ENCODE measurements at regions not wholly inside any gene's neighbourhood (a gene's known extent, or its start where the extent isn't known, plus 50 kb on each side); places are given as distances from the start of the nearest gene placed in this dataset.

DNA sequence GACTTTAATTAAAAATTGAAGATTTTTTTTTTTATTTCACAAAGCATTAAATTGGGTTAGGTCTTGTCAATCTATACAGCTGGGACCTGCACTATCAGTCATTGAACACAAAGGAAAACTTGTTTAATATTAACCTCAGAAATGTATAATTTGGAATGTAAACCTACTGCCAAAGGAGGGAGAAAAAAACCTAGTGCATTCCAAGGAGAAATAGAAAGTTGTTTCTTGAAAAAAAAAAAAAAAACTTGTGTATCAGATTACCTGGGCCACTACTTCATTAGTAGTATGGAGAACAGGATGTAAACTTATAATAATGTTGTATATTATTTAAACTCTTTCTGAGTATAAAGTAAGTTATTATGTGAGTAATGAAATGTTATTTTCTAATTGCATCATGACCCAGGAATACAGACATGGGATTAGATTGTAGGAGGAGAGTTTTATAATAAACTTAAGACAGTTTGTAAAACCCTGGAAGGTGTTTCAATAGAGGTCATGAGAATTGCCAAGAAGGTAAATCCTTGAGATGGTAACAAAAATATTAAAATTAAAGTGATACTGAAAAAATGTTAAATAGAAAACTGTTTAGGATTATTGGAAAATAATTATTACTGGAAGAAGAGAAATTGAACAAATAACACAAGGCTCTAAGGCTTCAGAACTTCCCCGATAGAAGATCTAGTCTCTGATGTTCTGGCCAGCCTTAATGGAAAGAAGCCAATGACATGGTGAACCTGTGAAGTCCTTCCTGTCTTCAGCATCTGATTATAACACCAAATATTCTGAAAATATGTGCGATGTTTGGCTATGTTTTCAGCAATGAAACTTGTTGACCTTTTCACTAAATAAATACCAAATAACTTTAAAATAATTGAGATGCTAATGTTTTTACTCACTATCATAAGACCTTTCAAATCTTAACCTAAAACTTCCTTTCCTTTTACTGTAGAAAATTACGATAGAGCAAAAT is 412.8 kb upstream of the LYPLAL1 start:
- Mint-ChIP-seq H3K9me3 (no peaks in the 10 kb centered on the region), H3K36me3 (ENCODE audit: low read depth) (no peaks in the 10 kb centered on the region), H3K4me3 (no peak overlapping the region), H3K27ac (no peak overlapping the region), H3K4me1 (ENCODE audit: low read depth) (no peaks in the 10 kb centered on the region), H3K27me3 (ENCODE audit: low read depth) (no peaks in the 10 kb centered on the region)
- no peak for DNase-seq (ENCODE audit: low spot score)

DNA sequence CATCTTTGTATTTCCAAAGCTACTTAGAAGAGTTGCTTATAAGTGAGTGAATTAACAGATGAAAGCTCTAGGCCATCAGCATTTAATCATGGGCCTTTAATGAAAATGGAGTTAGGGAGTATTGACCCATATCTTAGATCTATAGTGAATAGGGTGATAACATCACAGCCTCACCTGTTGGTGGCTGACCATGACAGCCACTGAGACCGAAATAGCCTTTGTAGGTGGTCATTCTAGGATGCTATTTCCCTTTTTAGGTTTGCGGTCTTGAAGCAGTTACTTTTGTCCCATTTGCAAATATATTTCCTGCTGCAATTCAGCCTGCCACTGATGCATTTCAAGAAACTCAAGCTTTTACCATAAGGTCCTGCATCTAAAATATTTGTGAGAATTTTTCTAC is 410.1 kb upstream of the LYPLAL1 start:
- H3K27me3 Mint-ChIP-seq (ENCODE audit: low read depth), result no peaks in the 10 kb centered on the region
- no peak overlapping the region for H3K27ac Mint-ChIP-seq
- no peaks in the 10 kb centered on the region for H3K9me3 Mint-ChIP-seq
- H3K4me3 Mint-ChIP-seq, result no peak overlapping the region
- no peak for DNase-seq (ENCODE audit: low spot score)
- H3K36me3 Mint-ChIP-seq (ENCODE audit: low read depth), result no peaks in the 10 kb centered on the region
- no peaks in the 10 kb centered on the region for H3K4me1 Mint-ChIP-seq (ENCODE audit: low read depth)

DNA sequence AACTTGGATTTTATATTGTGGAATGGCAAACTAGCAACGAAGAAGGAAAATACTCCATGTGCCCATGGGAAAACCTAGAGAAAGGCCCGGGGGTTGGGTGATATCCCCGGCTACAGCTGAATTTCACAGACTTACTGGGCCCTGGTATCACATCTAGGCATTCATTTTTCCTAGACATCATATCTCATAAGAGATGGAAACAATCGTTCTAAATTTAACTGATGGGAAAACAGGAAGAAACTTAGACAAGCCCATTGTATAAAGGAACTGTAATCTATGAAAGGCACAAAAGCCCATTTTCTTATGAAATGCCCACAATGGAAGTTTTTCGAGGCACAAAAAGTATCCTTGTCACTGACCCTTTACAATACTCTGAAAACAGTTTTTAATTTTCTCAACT is 407.9 kb upstream of the LYPLAL1 start:
- H3K4me3 Mint-ChIP-seq, result no peak overlapping the region
- H3K27ac Mint-ChIP-seq, result no peak overlapping the region
- H3K36me3 Mint-ChIP-seq (ENCODE audit: low read depth), result no peaks in the 10 kb centered on the region
- H3K4me1 Mint-ChIP-seq (ENCODE audit: low read depth), result no peaks in the 10 kb centered on the region
- H3K27me3 Mint-ChIP-seq (ENCODE audit: low read depth), result no peaks in the 10 kb centered on the region
- no peaks in the 10 kb centered on the region for H3K9me3 Mint-ChIP-seq
- no peak for DNase-seq (ENCODE audit: low spot score)

DNA sequence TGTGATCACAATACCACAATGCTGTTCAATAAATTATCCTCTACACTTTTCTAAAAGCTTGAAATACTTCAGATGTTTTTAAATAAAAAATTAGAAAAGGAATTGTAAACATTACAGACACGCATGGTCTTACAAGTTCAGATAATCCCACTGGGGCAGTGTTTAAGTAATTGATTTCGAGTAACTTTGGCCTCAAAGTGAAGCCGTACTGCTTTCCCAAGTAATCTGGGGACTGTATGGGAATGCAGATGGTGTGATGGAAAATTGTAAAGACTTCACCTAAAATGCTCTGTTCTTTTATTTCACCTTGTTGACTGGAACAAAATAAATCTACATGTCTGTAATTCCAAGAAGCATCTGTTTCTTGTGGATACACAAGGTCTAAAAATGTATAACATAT is 401.7 kb upstream of the LYPLAL1 start:
- Mint-ChIP-seq H3K9me3 (no peaks in the 10 kb centered on the region), H3K4me3 (no peak overlapping the region), H3K36me3 (ENCODE audit: low read depth) (no peaks in the 10 kb centered on the region), H3K4me1 (ENCODE audit: low read depth) (no peaks in the 10 kb centered on the region), H3K27ac (no peak overlapping the region), H3K27me3 (ENCODE audit: low read depth) (no peaks in the 10 kb centered on the region)
- DNase-seq (ENCODE audit: low spot score), result no peak

DNA sequence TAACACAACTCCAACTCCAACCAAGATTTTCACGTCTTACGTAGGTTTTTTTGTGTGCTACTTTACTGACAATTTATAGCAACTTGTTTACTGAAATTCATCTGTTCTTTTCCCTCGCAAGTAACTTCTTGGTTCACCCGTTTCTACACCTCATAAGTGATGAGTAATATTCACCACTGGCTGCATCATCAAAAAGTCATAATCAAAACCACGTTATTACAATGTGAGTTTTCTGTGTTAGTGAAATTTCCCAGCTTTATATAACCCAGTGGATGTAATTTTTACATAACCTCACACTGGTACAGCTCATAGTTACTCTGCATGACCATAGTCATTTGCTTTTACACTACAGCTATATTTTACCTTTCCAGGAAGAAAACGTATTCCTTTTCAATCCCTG is 401.1 kb upstream of the LYPLAL1 start:
- Mint-ChIP-seq H3K36me3 (ENCODE audit: low read depth) (no peaks in the 10 kb centered on the region), H3K27me3 (ENCODE audit: low read depth) (no peaks in the 10 kb centered on the region), H3K4me1 (ENCODE audit: low read depth) (no peaks in the 10 kb centered on the region), H3K27ac (no peak overlapping the region), H3K4me3 (no peak overlapping the region), H3K9me3 (no peaks in the 10 kb centered on the region)
- DNase-seq (ENCODE audit: low spot score), result no peak

DNA sequence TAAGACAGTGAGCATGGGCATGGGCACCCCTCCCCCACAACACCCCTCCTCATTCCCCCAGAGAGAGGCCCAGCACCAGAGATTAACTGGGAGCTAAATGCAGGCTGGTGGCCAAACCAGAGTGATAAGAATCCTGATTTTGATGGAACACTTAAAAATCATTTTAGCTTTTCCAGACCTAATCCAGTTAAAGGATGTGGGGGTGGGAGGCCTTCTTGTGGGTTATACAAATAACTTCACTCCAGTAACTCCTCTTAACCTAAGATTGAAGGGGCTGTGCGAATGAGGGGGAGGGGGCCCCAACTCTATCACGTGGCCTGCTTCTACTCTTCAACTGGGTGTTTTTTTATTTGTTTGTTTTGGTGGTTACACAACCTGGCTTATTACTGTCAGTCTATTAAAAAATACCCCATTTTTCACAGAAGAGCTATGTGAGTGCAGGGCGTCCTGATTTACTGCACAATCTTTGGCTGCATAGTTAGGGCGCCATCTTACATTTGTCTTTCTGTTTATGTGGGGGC is 398.1 kb upstream of the LYPLAL1 start:
- DNase-seq (ENCODE audit: low spot score), result no peak
- H3K27ac Mint-ChIP-seq, result no peak overlapping the region
- H3K4me1 Mint-ChIP-seq (ENCODE audit: low read depth), result no peaks in the 10 kb centered on the region
- no peaks in the 10 kb centered on the region for H3K27me3 Mint-ChIP-seq (ENCODE audit: low read depth)
- H3K36me3 Mint-ChIP-seq (ENCODE audit: low read depth), result no peaks in the 10 kb centered on the region
- H3K9me3 Mint-ChIP-seq, result no peaks in the 10 kb centered on the region
- H3K4me3 Mint-ChIP-seq, result no peak overlapping the region

DNA sequence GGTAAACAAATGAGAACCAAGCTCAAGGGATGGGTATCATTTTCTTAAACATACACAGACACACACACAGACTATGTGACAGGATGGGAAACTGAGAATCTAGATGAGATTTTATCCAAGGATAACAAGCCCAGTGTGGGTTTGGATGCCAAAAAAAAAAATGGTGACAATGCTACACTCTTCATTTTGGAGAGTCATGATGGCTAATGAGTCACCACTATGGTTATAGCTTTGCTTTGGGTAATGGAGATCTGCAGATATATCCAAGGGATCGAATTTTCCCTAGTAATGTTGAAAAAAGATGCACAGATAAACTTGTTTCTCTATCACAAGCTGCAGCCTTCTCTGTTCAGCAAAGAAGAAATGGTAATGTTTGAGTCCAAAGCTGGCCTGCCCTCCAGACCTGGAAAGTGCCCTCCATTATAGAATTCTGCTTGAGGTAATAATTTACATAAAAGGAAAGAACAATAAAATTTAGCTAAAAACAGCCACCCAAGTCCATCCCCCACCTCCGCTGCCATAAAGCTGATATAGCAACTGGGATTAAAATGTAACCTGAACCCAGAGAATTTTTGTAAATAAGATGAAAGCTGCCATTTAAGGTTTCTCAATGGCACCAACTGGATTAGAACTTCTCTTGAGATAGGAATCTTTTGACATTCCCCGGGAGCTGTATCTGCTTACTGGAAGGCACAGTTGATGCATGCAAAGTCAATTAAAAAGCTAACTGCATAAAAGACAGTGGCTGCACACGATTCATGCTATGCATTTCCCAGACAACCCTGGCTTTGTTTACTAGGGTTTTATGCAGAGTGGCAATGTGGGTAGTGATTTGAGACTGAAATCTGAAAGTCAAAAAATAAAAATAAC is 395.2 kb upstream of the LYPLAL1 start:
- no peak for DNase-seq (ENCODE audit: low spot score)
- Mint-ChIP-seq H3K36me3 (ENCODE audit: low read depth) (no peaks in the 10 kb centered on the region), H3K27ac (no peak overlapping the region)

DNA sequence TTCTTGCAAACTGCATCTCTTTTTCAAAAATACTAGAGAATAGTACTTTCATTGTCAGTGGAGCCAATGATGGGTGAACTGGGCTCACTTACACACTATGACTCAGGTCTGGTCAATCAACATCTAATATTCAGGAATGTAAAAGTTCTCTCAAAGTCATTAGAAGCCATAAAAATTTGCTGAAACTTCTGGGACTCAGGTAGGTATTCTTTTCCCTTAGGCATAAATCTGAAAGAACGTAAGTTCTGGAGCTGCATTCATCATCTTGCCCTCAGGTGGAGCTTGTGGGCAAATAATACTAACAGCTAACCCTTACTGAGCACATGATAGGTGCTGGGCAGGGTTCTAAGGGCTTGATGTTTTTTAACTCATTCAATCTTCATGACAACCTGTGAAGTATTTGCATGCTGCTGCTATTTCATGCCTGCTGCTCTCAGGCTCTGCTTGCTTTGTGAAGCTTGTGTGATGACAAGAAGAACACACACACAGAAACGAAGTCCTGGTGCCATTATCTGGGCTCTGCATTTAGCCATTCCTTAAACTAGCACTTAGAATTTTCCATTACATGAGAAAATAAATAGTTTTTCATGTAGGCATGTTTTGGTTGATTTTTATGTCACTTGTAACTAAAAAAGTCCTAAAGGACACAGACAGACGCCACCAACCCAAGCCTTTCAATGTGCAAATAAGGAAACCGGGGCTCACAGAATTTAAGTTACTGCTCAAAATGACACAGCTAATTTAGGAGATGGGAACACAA is 394.2 kb upstream of the LYPLAL1 start:
- Mint-ChIP-seq H3K9me3 (no peaks in the 10 kb centered on the region), H3K36me3 (ENCODE audit: low read depth) (no peaks in the 10 kb centered on the region), H3K4me1 (ENCODE audit: low read depth) (no peaks in the 10 kb centered on the region), H3K4me3 (no peak overlapping the region), H3K27ac (no peak overlapping the region), H3K27me3 (ENCODE audit: low read depth) (no peaks in the 10 kb centered on the region)
- no peak for DNase-seq (ENCODE audit: low spot score)

More for the DNA sequence above, 395.2 kb upstream of the LYPLAL1 start:
- no peaks in the 10 kb centered on the region for H3K9me3 Mint-ChIP-seq
- H3K4me3 Mint-ChIP-seq, result no peak overlapping the region
- H3K4me1 Mint-ChIP-seq (ENCODE audit: low read depth), result no peaks in the 10 kb centered on the region
- H3K27me3 Mint-ChIP-seq (ENCODE audit: low read depth), result no peaks in the 10 kb centered on the region

DNA sequence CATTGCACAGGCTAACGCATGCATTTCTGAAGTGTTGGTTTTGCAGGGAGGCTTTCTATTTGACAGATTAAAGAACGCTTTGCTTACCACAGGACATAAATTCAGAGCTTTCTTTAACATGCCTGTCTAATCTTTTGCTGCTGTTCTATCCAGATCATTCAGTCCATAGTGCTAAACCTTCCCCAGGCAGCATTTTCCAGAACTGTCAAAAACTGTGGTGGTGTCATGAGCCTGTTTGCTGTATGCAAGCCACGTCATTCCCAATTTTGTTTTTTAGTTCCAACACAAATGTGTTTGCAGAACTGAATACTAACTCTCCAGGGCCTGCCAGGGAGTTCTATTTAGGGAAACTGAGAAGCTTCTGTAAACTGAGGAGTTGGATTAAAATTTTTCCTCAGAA is 390.5 kb upstream of the LYPLAL1 start:
- H3K9me3 Mint-ChIP-seq, result no peaks in the 10 kb centered on the region
- H3K27ac Mint-ChIP-seq, result no peak overlapping the region
- H3K4me3 Mint-ChIP-seq, result no peak overlapping the region
- no peaks in the 10 kb centered on the region for H3K36me3 Mint-ChIP-seq (ENCODE audit: low read depth)
- no peaks in the 10 kb centered on the region for H3K4me1 Mint-ChIP-seq (ENCODE audit: low read depth)
- DNase-seq (ENCODE audit: low spot score), result no peak
- H3K27me3 Mint-ChIP-seq (ENCODE audit: low read depth), result no peaks in the 10 kb centered on the region

DNA sequence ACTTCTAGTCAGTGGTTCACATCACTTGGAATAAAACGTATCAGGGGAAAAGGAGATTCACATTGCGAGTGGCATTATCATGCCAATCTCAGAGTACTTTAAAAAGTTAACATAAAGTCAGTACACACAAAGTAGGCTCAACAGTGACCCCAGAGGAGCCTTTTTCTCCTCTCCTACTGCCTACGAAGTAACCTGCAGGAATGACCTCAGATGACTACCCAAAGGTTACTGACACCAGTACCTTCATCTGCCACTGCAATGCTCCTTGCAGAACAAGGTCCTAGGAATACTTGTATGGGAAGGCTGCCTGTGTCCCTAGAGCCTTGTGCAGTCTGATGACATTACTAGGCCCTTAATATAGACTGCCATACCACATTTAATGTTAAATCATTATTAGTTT is 389.8 kb upstream of the LYPLAL1 start:
- H3K4me1 Mint-ChIP-seq (ENCODE audit: low read depth), result no peaks in the 10 kb centered on the region
- H3K9me3 Mint-ChIP-seq, result no peaks in the 10 kb centered on the region
- H3K27ac Mint-ChIP-seq, result no peak overlapping the region
- H3K4me3 Mint-ChIP-seq, result no peak overlapping the region
- no peaks in the 10 kb centered on the region for H3K27me3 Mint-ChIP-seq (ENCODE audit: low read depth)
- no peak for DNase-seq (ENCODE audit: low spot score)
- H3K36me3 Mint-ChIP-seq (ENCODE audit: low read depth), result no peaks in the 10 kb centered on the region

DNA sequence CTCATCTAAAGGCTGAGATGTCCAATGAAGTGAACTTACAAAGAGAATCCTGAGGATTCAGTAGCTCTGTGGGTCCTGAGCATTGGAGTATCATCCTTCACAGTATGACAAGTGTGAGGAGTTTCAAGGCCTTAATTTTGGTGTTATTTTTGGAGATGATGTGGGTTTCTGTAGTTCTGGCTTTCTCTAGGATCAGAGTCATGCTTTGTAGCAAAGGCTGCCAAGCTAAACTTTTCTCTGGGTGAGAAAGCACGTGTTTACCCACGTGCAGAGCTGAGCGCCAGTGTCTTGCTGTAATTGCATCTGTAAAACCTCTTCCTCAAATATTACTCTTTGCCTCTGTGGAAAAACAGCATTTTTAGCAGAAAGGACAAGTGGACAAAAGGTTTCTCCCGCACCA is 387.8 kb upstream of the LYPLAL1 start:
- H3K27ac Mint-ChIP-seq, result no peak overlapping the region
- DNase-seq (ENCODE audit: low spot score), result no peak
- no peaks in the 10 kb centered on the region for H3K9me3 Mint-ChIP-seq
- H3K27me3 Mint-ChIP-seq (ENCODE audit: low read depth), result no peaks in the 10 kb centered on the region
- no peaks in the 10 kb centered on the region for H3K4me1 Mint-ChIP-seq (ENCODE audit: low read depth)
- no peaks in the 10 kb centered on the region for H3K36me3 Mint-ChIP-seq (ENCODE audit: low read depth)
- no peak overlapping the region for H3K4me3 Mint-ChIP-seq

DNA sequence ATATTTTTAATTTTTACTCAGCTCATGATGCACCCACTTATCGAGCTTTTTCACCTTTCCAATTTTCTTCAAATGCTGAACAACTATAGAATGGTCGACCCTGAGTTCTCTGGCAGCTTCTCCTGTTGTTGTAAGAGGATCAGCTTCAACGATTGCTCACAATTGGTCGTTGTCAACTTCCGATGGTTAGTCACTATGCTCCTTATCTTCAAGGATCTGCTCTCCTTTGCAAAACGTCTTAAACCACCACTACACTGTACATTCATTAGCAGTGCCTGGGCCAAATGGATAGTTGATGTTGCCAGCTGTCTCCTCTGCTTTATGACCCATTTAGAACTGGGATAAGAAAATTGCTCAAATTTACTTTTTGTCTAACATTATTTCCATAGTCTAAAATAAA is 385.9 kb upstream of the LYPLAL1 start:
- H3K4me3 Mint-ChIP-seq, result no peak overlapping the region
- H3K36me3 Mint-ChIP-seq (ENCODE audit: low read depth), result no peaks in the 10 kb centered on the region
- no peak overlapping the region for H3K27ac Mint-ChIP-seq
- no peaks in the 10 kb centered on the region for H3K9me3 Mint-ChIP-seq
- no peaks in the 10 kb centered on the region for H3K4me1 Mint-ChIP-seq (ENCODE audit: low read depth)
- DNase-seq (ENCODE audit: low spot score), result no peak
- H3K27me3 Mint-ChIP-seq (ENCODE audit: low read depth), result no peaks in the 10 kb centered on the region

DNA sequence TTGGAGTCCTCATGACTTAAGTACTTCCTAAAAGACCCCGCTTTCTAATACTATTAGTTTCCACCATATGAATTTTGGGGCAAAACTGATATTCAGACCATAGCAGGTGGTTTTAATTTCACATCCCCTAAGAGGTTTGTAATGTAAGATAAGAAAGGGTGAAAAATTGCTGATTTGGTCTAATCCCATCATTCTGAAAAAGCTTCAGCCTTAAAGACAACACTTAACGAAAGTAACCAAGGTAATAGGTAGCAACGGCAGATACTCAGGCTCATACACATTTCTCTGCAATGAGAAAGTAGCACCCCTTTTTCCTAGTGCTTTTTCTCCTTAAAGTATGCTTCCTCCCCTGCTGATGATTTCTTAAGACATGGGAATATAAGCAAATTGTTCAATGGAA is 376.9 kb upstream of the LYPLAL1 start:
- Mint-ChIP-seq H3K4me1 (ENCODE audit: low read depth) (no peaks in the 10 kb centered on the region), H3K4me3 (no peak overlapping the region), H3K27ac (no peak overlapping the region), H3K27me3 (ENCODE audit: low read depth) (no peaks in the 10 kb centered on the region), H3K9me3 (no peaks in the 10 kb centered on the region), H3K36me3 (ENCODE audit: low read depth) (no peaks in the 10 kb centered on the region)
- DNase-seq (ENCODE audit: low spot score), result no peak

Measured in T-helper 2 cell treated with Interferon-gamma antibody and Interleukin-4, amounts not matched to agents 5 μg/mL and 100 μg/mL, for 36 hours (primary cell).